OCI-LY1 (cell line): ENCODE measurements at regions not wholly inside any gene's neighbourhood (a gene's known extent, or its start where the extent isn't known, plus 50 kb on each side); places are given as distances from the start of the nearest gene placed in this dataset.

Experiments
- EZH2 ChIP-seq: fragments of 200-600 bp; sonication (generic), shearing (Covaris generic); IDR thresholded peaks from 2 replicates; pipeline ENCODE4 v1.8.0; 2017; ENCODE audit warnings: borderline replicate concordance, mixed run types, mild to moderate bottlenecking, antibody characterized with exemption, low read length, moderate library complexity, mixed read lengths
- TF ChIP-seq, protein P1 (sequence below): fragments of 200-600 bp; sonication (generic), shearing (Covaris generic); IDR thresholded peaks from 2 replicates; pipeline ENCODE4 v1.5.1; 2017; ENCODE audit warnings: mild to moderate bottlenecking, antibody characterized with exemption, low read length, moderate library complexity, mixed read lengths

- TF ChIP-seq EZH2, result no peak
- TF ChIP-seq, protein P1, sequence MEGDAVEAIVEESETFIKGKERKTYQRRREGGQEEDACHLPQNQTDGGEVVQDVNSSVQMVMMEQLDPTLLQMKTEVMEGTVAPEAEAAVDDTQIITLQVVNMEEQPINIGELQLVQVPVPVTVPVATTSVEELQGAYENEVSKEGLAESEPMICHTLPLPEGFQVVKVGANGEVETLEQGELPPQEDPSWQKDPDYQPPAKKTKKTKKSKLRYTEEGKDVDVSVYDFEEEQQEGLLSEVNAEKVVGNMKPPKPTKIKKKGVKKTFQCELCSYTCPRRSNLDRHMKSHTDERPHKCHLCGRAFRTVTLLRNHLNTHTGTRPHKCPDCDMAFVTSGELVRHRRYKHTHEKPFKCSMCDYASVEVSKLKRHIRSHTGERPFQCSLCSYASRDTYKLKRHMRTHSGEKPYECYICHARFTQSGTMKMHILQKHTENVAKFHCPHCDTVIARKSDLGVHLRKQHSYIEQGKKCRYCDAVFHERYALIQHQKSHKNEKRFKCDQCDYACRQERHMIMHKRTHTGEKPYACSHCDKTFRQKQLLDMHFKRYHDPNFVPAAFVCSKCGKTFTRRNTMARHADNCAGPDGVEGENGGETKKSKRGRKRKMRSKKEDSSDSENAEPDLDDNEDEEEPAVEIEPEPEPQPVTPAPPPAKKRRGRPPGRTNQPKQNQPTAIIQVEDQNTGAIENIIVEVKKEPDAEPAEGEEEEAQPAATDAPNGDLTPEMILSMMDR, result no peak
Observed at GRCh38 chr11:121800240-121800639, 315.8 kb downstream of the BLID start.
